ENCODE measurements at regions not wholly inside any gene's neighbourhood (a gene's known extent, or its start where the extent isn't known, plus 50 kb on each side); places are given as distances from the start of the nearest gene placed in this dataset.

- intact Hi-C loops (cut with micrococcal nuclease), result no loop called here
Observed at GRCh38 chr12:108029051-108029835, 99.8 kb upstream of the WSCD2 start.

- intact Hi-C loops (cut with micrococcal nuclease), result no loop called here
Observed at GRCh38 chr12:108033090-108033489, 96.0 kb upstream of the WSCD2 start.

GRCh38 chr12:108035372-108035771 lies 93.7 kb upstream of the WSCD2 start:
- intact Hi-C loops (cut with micrococcal nuclease), result no loop called here

GRCh38 chr12:108037960-108038359 lies 91.1 kb upstream of the WSCD2 start:
- intact Hi-C loops (cut with micrococcal nuclease), result no loop called here

GRCh38 chr12:108039794-108040193 lies 89.3 kb upstream of the WSCD2 start:
- intact Hi-C loops (cut with micrococcal nuclease), result no loop called here

- intact Hi-C loops (cut with micrococcal nuclease), result no loop called here
Observed at GRCh38 chr12:108040947-108041346, 88.1 kb upstream of the WSCD2 start.

- intact Hi-C loops (cut with micrococcal nuclease), result no loop called here
Observed at GRCh38 chr12:108043286-108043685, 85.8 kb upstream of the WSCD2 start.

GRCh38 chr12:108043750-108044533 lies 85.1 kb upstream of the WSCD2 start:
- intact Hi-C loops (cut with micrococcal nuclease), result no loop called here

GRCh38 chr12:108046135-108046534 lies 83.0 kb upstream of the WSCD2 start:
- intact Hi-C loops (cut with micrococcal nuclease), result no loop called here

GRCh38 chr12:108046650-108047049 lies 82.4 kb upstream of the WSCD2 start:
- intact Hi-C loops (cut with micrococcal nuclease), result no loop called here

- intact Hi-C loops (cut with micrococcal nuclease), result no loop called here
Observed at GRCh38 chr12:108047071-108047550, 82.0 kb upstream of the WSCD2 start.

- intact Hi-C loops (cut with micrococcal nuclease), result no loop called here
Observed at GRCh38 chr12:108048686-108049085, 80.4 kb upstream of the WSCD2 start.

GRCh38 chr12:108050696-108051095 lies 78.4 kb upstream of the WSCD2 start:
- intact Hi-C loops (cut with micrococcal nuclease), result no loop called here

GRCh38 chr12:108052260-108052659 lies 76.8 kb upstream of the WSCD2 start:
- intact Hi-C loops (cut with micrococcal nuclease), result no loop called here

GRCh38 chr12:108053512-108053911 lies 75.6 kb upstream of the WSCD2 start:
- intact Hi-C loops (cut with micrococcal nuclease), result no loop called here

GRCh38 chr12:108054496-108054895 lies 74.6 kb upstream of the WSCD2 start:
- intact Hi-C loops (cut with micrococcal nuclease), result no loop called here

- intact Hi-C loops (cut with micrococcal nuclease), result no loop called here
Observed at GRCh38 chr12:108055141-108055540, 73.9 kb upstream of the WSCD2 start.

GRCh38 chr12:108060067-108060466 lies 69.0 kb upstream of the WSCD2 start:
- intact Hi-C loops (cut with micrococcal nuclease), result no loop called here

GRCh38 chr12:108060903-108061302 lies 68.2 kb upstream of the WSCD2 start:
- intact Hi-C loops (cut with micrococcal nuclease), result no loop called here

GRCh38 chr12:108063192-108063591 lies 65.9 kb upstream of the WSCD2 start:
- intact Hi-C loops (cut with micrococcal nuclease), result no loop called here

- intact Hi-C loops (cut with micrococcal nuclease), result no loop called here
Observed at GRCh38 chr12:108065069-108065468, 64.0 kb upstream of the WSCD2 start.

All from T-helper 2 cell treated with Interferon-gamma antibody and Interleukin-4, amounts not matched to agents 100 ng/mL and 5 ng/mL, for 36 hours (primary cell).